Limb (tissue), 2 donors: ENCODE measurements at regions not wholly inside any gene's neighbourhood (a gene's known extent, or its start where the extent isn't known, plus 50 kb on each side); places are given as distances from the start of the nearest gene placed in this dataset.
"Not testable (repeated sequence)": the region's sequence is repeated elsewhere in the genome, so short reads cannot be mapped to it uniquely, and the experiment has no call there.

ENCODE experiments used
- DNase-seq, 2 donors: peaks; one replicate each; pipeline ENCODE4 v3.0.0-alpha.2; 2016; ENCODE audit errors: extremely low spot score in 2 of 2

GRCh38 chr13:67588607-67589006 lies 358.5 kb upstream of the PCDH9 start:
- no peak for DNase-seq

- no peak for DNase-seq
Measured at GRCh38 chr13:67577361-67577760, 347.2 kb upstream of the PCDH9 start.

DNA sequence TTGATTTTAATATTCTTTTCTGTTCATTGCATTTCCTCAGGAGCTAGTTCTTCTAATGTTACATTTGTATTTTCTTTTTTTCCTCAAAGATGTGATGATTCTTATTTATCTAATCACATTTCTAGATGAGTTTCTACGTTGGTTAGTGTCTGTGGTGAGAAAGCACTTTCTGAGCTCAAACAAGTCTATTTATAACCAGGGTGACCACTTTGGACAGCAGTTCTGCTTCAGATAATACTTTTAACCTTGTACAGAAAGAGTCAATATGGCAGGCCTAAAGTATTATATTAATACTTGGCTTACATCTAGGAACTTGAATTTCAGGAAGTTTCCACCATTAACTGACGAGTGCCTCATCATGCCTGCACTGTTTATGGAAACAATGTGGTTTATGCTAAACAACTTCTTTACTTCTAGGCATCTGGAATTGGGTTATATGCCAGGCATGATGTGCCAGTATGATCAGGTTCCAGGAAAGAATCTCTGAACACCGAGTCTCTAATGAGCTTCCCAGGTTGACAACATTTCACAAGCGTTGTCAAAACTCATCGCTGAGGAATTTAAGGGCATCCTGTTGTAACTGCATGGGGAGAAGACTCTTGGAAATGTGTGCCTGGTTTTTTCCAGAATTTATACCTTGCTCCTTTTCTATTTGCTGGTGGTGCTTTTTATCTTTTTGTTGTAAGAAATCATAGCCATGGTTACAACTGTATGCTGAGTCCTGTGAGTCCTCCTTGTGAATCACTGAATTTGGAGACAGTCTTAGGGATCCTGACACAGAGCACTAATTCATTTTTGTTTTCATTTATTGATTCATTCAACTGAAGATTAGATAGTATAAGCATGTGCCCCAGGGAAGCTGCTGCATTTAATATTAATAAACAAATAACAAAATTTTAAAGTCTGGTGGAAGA lies 344.4 kb upstream of the PCDH9 start:
- peak in 1 of 2 donors; percentile 23 for DNase-seq

DNA sequence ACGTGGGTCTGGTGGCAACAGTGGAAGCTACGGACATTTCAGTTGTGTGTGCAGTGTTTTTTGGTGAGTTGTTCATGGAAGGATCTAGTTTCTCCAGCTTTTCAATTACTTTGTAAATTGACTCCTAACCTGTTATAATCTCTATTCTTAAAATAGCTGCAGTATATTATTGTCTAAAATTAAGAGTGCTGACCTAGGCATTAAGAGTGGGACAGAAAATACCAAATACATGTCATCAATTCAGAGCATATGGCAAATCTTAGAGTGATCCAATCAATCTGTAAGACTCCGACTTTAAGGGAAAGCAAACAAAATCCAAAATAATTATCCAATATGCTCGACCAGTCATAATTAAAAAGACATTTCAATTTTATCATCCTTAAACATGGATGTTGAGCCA lies 338.1 kb upstream of the PCDH9 start:
- no peak for DNase-seq

- DNase-seq: no peak
Measured at GRCh38 chr13:67557642-67558241, 327.6 kb upstream of the PCDH9 start.

DNA sequence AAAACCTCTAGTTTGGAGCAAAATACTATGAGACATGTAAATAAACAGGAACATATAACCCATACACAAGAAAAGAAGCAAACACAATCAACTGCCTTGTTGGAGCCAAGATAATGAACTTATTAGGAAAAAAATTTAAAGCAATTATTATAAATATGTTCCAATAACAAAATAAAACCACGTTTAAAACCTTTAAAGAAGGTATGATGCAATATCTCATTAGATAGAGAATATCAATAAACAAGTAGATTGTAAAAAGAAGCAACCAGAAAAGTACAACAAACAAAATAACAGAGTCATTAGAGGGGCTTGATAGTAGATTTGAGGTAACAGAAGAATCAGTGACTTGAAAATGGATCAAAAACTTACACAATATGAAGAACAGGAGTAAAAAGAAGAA lies 327.0 kb upstream of the PCDH9 start:
- DNase-seq: no peak

GRCh38 chr13:67554746-67555452 lies 324.8 kb upstream of the PCDH9 start:
- DNase-seq: no peak

GRCh38 chr13:67554286-67554685 lies 324.1 kb upstream of the PCDH9 start:
- DNase-seq: no peak

GRCh38 chr13:67549331-67549730 lies 319.2 kb upstream of the PCDH9 start:
- no peak for DNase-seq

GRCh38 chr13:67538906-67539305 lies 308.8 kb upstream of the PCDH9 start:
- DNase-seq: no peak

GRCh38 chr13:67520886-67521285 lies 290.8 kb upstream of the PCDH9 start:
- DNase-seq: no peak

- no peak for DNase-seq
Measured at GRCh38 chr13:67519356-67519755, 289.2 kb upstream of the PCDH9 start.

DNA sequence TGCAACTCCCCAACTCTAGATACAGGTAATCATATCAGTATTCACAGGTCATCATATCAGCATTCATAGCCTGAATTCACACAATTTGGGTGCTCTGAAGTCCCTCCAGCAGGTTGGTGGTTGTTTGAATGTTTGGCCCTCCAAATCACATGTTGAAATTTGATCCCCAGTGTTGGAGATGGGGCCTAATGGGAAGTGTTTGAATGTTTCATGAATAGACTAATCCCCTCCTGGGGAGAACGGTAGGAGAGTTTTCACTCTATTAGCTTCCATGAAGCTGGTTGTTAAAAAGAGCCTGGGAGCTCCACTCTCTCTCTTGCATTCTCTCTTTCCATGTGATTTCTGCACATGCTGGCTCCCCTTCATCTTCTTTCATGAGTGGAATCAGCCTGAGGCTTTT lies 288.6 kb upstream of the PCDH9 start:
- no peak for DNase-seq

DNA sequence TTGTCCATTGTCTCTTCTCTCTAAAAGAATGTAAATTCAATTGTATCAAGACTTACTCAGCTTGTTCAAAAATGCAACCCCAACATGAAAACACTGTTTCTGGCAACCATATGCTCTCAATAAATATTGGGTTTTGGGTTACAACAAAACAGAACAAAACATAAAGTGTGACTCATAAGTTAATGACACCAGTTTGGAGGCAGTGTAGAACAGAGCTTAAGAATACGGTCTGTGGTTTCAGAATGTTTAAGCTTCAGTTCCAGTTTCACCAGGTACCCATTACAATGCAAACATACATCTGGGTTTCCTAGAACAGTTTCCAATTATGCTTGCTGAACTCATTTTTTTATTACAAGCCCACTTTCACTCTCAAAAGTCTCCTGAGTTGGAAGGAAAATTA lies 285.8 kb upstream of the PCDH9 start:
- no peak for DNase-seq

- no peak for DNase-seq
Measured at GRCh38 chr13:67509018-67509417, 278.9 kb upstream of the PCDH9 start.

DNA sequence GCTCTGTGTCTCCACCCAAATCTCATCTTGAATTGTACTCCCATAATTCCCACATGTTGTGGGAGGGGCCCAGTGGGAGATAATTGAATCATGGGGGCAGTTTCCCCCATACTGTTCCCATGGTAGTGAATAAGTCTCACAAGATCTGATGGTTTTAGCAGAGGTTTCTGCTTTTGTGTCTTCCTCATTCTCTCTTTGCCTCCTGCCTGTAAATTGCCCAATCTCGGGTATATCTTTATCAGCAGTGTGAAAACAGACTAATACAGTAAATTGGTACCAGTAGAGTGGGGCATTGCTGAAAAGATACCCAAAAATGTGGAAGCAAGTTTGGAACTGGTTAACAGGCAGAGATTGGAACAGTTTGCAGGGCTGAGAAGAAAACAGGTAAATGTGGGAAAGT lies 278.1 kb upstream of the PCDH9 start:
- not testable (repeated sequence) for DNase-seq

DNA sequence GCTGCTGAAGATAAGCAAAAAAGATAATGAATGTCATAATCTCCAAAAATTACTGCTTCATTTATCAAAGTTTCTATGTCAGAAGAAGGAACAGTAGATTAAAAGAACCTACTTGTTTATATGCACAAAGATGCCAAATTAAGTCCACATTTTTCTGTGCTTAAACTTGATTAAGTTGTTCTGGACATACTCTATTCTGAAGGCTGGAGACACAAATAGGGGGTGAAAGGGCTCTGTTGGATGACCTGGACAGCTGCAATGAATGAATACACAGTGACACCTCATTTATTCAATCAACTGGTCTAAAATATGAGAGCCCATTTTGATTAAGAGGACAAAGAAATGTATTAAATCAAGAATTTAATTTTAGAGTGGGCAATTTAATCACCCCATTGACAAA lies 276.3 kb upstream of the PCDH9 start:
- DNase-seq: no peak

DNA sequence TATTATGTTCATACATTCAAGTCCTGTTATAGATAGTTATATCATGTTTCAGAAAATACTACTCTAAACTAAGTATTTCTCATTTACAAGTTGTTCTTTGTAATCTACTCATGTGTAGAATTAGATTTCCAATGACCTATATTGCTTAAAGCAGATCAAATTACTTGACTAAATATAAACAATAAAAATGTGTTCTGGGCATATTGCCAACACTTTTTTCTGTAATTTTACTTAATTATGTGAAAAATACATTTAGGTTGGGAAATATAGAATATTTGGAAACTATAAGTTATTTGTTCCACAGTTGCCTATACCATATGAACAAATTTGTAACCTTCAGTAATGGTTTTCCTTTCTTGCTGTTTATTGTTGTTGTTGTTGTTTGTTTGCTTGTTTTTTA lies 275.2 kb upstream of the PCDH9 start:
- DNase-seq: no peak

DNA sequence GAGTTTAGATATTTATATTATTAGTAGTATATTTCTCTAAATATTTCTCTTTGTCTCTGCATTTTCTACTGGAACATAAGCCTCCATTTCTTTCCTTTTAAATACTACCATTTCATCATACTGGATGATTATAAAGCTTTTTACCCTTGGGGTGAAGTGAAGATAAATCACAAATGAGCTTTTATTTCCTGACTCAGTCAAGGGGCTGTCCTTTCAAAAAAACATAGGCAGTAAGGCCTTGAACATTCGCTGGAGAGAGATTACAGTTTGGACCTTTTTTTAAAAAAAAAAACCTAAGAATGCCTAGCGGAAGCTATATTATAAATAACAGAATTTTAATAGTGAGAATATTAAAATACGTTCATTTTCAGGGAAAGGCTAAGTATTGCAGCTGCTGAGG lies 268.8 kb upstream of the PCDH9 start:
- no peak for DNase-seq

DNA sequence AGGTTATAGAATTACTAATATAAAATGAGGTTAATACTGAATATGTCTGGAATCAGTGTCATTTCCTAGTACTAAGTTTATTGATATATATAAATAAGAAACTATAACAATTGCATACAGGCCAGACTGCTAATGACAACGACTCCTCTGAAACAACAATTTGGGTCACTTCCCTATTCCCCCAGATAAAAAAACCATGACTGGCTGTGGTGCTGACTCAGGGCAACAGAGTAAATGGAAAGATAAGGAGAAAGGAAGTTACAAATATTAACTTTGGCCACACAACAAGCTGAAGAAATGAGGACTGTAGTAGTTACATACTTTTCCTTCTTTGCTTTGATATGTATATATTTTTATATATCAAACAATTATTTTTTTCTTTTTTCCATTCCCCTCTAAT lies 263.7 kb upstream of the PCDH9 start:
- no peak for DNase-seq

DNA sequence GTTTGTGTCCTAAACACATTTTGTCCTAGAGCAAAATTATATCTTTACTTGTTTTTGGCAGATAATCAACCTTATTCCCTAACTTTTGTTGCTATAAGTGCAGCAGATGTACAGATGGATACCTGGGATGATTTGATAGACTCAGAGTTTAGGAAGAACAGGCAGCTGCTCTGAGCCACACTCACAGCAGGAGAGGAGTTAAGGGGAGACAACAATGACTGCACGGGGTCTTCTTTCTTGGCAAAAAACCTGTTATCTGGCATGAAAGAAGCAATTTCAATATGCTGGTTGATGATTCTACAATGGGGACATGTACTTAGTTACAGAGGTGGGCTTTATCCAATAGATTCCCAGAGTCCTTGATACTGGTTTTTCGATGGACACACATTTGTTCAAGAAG lies 258.9 kb upstream of the PCDH9 start:
- DNase-seq: no peak

GRCh38 chr13:67481445-67481844 lies 251.3 kb upstream of the PCDH9 start:
- no peak for DNase-seq

DNA sequence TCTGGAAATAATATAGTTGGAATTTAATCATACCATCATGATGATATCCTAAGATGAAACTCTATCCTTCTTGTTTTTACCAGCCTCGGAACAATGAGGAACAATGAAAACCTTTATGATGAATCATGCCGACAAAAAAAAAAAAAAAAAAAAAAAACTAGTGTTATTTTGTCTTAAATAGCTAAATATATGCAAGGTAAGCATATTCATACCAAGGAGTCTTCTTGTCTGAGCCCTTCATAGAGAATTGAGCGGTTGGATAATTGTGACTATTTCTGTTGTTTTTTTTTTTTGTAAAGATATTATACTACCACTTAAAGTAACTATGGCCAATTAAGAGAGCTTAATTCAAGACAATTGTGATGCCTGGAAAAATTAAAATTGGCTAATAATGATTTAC lies 244.0 kb upstream of the PCDH9 start:
- no peak for DNase-seq
